ENCODE measurements at regions not wholly inside any gene's neighbourhood (a gene's known extent, or its start where the extent isn't known, plus 50 kb on each side); places are given as distances from the start of the nearest gene placed in this dataset.

DNA sequence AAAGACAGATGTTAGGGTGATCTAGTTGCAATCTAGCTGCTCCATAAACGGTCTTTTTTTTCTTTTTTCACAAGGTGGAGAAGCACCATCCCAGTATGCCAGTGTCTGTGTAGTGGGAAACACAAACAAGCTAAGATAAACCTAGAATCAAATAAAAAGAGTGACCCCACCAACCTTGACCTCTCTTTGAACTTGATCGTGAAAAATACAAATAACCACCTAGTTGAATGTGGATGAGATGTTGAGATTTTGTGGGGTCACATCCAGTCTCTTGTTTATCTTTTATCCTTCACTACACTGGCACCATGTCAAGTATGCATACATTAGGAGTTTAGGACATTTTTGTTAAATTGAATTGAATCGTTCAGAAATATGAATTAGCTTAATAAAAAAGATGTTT, 194.6 kb upstream of the EYA4 start:
- TF ChIP-seq, protein P1, sequence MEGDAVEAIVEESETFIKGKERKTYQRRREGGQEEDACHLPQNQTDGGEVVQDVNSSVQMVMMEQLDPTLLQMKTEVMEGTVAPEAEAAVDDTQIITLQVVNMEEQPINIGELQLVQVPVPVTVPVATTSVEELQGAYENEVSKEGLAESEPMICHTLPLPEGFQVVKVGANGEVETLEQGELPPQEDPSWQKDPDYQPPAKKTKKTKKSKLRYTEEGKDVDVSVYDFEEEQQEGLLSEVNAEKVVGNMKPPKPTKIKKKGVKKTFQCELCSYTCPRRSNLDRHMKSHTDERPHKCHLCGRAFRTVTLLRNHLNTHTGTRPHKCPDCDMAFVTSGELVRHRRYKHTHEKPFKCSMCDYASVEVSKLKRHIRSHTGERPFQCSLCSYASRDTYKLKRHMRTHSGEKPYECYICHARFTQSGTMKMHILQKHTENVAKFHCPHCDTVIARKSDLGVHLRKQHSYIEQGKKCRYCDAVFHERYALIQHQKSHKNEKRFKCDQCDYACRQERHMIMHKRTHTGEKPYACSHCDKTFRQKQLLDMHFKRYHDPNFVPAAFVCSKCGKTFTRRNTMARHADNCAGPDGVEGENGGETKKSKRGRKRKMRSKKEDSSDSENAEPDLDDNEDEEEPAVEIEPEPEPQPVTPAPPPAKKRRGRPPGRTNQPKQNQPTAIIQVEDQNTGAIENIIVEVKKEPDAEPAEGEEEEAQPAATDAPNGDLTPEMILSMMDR (IDR thresholded peaks at IDR 0.05; ENCODE audit: poor library complexity) = no peak
- no peak for TF ChIP-seq EZH2 (IDR thresholded peaks at IDR 0.05; ENCODE audit: borderline replicate concordance)
